Central memory CD8-positive, alpha-beta T cell (primary cell): ENCODE measurements at regions not wholly inside any gene's neighbourhood (a gene's known extent, or its start where the extent isn't known, plus 50 kb on each side); places are given as distances from the start of the nearest gene placed in this dataset.

Experiments
- ATAC-seq: fragments of 150-1000 bp; cut with Tn5 transposase; replicated peaks from 2 replicates; pipeline ENCODE4 v1.10.0; 2022; ENCODE audit warnings: mild to moderate bottlenecking, moderate FRiP score, moderate number of reproducible peaks; ENCODE audit not compliant: poor library complexity, severe bottlenecking; ENCODE audit errors: extremely low read depth
- DNase-seq, 2 donors: peaks; one replicate each; pipeline ENCODE4 v3.0.0; 2021; ENCODE audit warnings: low spot score in 2 of 2
- H3K27ac Mint-ChIP-seq: one replicate; pipeline ENCODE4 v1.8.0; 2022; ENCODE audit warnings: low read depth, mild to moderate bottlenecking, moderate library complexity, mixed read lengths
- H3K27me3 Mint-ChIP-seq: one replicate; pipeline ENCODE4 v1.8.0; 2022; ENCODE audit warnings: mixed read lengths
- H3K36me3 Mint-ChIP-seq: one replicate; pipeline ENCODE4 v1.8.0; 2022; ENCODE audit warnings: mild to moderate bottlenecking, moderate library complexity, mixed read lengths; ENCODE audit not compliant: insufficient read depth
- H3K4me1 Mint-ChIP-seq: one replicate; pipeline ENCODE4 v1.8.0; 2022; ENCODE audit warnings: mixed read lengths
- H3K4me3 Mint-ChIP-seq: one replicate; pipeline ENCODE4 v1.8.0; 2022; ENCODE audit warnings: mild to moderate bottlenecking, moderate library complexity, mixed read lengths
- H3K9me3 Mint-ChIP-seq: one replicate; pipeline ENCODE4 v1.8.0; 2022; ENCODE audit warnings: mixed read lengths

DNA sequence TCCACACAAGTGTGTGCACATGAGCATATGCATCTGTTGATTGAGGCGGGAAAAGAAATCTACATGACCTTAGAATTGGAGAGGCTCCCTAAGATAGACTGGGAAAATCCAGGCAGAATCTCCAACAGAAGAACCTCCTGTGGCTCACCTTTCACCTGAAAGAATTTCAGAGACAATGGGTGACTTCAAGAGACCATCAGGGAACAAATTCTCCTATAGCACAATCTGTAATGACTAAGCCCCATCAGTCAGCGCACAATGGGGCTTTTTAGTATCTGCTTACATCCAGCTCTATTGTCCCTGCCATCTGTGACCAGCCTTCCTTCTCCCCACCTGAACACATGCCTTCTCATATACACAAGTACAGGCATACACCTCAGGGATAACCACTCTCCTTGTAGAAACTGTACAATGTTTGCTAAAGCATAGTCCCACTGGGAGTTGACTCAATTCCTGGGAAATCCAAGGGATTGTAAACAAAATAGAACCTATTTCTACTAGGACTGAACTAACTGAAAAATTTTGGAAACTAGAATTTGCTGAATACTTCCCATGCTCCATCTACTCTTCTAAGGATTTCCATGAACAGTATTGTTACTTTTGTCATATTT, 150.8 kb upstream of the STXBP5 start:
- ATAC-seq = no peak
- peaks cover 8% of the 10 kb centered on the region for H3K9me3 Mint-ChIP-seq
- H3K4me3 Mint-ChIP-seq = no peak overlapping the region
- H3K36me3 Mint-ChIP-seq = no peaks in the 10 kb centered on the region
- H3K4me1 Mint-ChIP-seq = no peaks in the 10 kb centered on the region
- no peak for DNase-seq
- peaks cover 35% of the 10 kb centered on the region for H3K27me3 Mint-ChIP-seq
- H3K27ac Mint-ChIP-seq = no peak overlapping the region

DNA sequence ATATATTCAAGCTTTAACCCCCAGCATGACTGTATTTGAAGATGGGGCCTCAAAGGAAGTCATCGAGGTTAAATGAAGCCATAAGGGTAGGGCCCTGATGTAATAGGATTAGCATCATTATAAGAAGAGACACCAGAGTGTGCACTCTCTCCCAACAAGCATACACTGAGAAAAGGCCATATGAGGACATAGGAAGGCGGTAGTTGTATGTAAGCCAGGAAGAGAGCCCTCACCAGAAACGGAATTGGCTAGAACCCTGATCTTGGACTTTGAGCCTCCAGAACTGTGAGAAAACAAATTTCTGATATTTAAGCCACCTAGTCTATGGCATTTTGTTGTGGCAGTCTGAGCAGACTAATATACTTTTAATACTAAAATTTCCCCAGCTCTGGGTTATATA, 150.1 kb upstream of the STXBP5 start:
- H3K27ac Mint-ChIP-seq = no peak overlapping the region
- peaks cover 5% of the 10 kb centered on the region for H3K9me3 Mint-ChIP-seq
- ATAC-seq (no peak), DNase-seq (no peak)
- peaks cover 2% of the 10 kb centered on the region for H3K36me3 Mint-ChIP-seq
- H3K27me3 Mint-ChIP-seq = peaks cover 31% of the 10 kb centered on the region
- H3K4me1 Mint-ChIP-seq = no peaks in the 10 kb centered on the region
- no peak overlapping the region for H3K4me3 Mint-ChIP-seq

DNA sequence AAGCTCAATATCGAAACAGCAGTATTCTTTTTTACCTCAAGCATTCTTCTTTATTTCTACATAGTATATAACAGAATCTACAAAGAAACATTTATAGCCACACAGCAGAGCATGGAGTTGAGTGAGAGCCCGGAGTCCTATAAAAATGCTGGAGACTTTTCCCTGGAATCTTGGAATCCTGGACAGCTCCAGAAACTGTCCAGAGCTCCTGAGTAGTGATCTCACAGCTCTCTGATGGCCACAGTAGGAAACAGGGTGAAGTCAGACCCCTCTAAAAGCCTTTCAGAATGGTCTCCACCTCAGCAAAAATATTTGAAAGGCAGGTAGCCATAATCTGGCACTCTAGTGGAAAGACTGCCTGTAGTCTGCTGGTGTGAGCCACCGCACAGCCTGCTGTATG, 149.3 kb upstream of the STXBP5 start:
- H3K27me3 Mint-ChIP-seq = peaks cover 24% of the 10 kb centered on the region
- H3K4me3 Mint-ChIP-seq = no peak overlapping the region
- H3K36me3 Mint-ChIP-seq = peaks cover 2% of the 10 kb centered on the region
- H3K9me3 Mint-ChIP-seq = no peaks in the 10 kb centered on the region
- no peak for ATAC-seq
- H3K4me1 Mint-ChIP-seq = no peaks in the 10 kb centered on the region
- DNase-seq = no peak
- H3K27ac Mint-ChIP-seq = no peak overlapping the region

DNA sequence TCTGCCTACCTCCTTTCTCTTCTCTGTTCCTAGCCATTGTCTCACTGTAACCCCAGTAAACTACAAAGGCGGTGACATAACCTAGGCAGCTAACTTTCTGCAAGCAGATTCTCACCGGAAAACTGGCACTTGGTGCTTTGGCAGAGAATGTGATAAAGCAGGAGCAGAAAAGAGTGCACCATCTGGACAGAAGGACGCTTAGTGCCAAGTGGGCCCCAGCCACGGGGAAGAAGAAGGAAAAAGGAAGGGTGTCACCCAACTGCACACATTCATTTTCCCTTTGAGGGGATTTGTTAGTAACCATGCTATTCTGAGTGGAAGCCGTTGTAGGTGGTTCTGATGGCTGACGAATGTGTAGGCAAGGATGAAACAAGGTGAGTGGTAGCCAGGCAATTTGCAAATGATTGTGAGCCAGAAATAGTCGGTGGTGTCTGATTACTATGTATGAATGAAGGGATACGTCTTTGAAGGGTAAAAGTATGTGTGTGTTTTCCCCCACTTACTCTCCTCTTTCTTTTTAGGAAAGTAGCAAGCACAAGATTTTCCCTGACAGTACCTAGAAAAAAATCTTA, 148.3 kb upstream of the STXBP5 start:
- no peaks in the 10 kb centered on the region for H3K9me3 Mint-ChIP-seq
- ATAC-seq (no peak), DNase-seq (no peak)
- no peaks in the 10 kb centered on the region for H3K4me1 Mint-ChIP-seq
- H3K4me3 Mint-ChIP-seq = no peak overlapping the region
- H3K27ac Mint-ChIP-seq = no peak overlapping the region
- H3K27me3 Mint-ChIP-seq = peaks cover 23% of the 10 kb centered on the region
- peaks cover 2% of the 10 kb centered on the region for H3K36me3 Mint-ChIP-seq

DNA sequence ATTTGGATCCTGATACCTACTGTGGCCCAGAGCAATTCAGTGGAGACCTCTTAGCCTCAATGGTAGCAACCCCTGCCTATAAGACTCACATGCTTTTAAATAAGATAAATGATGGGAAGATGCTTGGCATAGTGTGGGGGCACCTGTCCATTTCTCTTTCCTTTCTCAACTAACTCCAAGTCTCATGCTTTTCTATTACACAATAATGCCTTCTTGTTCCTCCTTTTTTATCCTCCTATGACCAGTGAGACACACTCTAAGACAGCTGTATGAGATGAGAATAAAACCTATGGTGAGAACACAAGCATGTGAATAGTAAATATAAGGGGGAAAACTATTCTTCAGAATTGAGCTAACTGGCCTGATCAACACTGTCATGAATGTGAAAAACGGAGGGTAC, 147.0 kb upstream of the STXBP5 start:
- ATAC-seq (no peak), DNase-seq (no peak)
- no peak overlapping the region for H3K4me3 Mint-ChIP-seq
- no peaks in the 10 kb centered on the region for H3K4me1 Mint-ChIP-seq
- peaks cover 23% of the 10 kb centered on the region for H3K27me3 Mint-ChIP-seq
- H3K27ac Mint-ChIP-seq = no peak overlapping the region
- H3K9me3 Mint-ChIP-seq = no peaks in the 10 kb centered on the region
- H3K36me3 Mint-ChIP-seq = peaks cover 2% of the 10 kb centered on the region

DNA sequence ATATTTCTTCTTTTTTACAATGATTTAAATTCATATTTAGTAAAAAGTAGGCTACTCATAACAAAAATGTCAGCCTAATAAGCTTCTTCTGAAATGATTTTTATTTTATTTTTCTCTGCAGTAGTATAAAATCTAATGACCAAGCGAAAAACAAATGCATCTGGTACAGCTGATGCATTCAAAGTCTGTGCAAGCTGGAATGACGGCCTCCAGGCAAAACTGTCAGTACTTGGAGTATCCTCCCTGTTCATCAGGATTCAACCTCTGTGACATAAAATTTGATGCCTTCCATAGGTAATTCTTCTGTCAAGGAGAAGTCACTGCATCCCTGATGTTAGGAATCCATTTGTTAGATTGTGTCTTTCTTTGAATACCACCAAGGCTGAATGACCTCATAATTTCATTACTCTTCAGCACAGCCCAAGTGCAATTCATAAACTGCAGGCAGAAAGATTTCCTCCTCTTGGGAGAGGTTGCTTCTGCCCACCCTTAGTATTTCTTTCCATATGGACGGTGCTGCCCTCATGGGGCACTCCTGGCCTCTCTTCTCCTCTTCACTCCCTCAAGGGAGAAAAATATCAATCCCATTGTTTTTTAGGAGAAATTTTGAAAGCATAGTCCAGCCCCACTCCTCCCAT, 146.4 kb upstream of the STXBP5 start:
- no peak for ATAC-seq
- no peak overlapping the region for H3K27ac Mint-ChIP-seq
- H3K27me3 Mint-ChIP-seq = peaks cover 23% of the 10 kb centered on the region
- DNase-seq = no peak
- no peaks in the 10 kb centered on the region for H3K4me1 Mint-ChIP-seq
- H3K9me3 Mint-ChIP-seq = no peaks in the 10 kb centered on the region
- H3K4me3 Mint-ChIP-seq = no peak overlapping the region
- peaks cover 2% of the 10 kb centered on the region for H3K36me3 Mint-ChIP-seq

DNA sequence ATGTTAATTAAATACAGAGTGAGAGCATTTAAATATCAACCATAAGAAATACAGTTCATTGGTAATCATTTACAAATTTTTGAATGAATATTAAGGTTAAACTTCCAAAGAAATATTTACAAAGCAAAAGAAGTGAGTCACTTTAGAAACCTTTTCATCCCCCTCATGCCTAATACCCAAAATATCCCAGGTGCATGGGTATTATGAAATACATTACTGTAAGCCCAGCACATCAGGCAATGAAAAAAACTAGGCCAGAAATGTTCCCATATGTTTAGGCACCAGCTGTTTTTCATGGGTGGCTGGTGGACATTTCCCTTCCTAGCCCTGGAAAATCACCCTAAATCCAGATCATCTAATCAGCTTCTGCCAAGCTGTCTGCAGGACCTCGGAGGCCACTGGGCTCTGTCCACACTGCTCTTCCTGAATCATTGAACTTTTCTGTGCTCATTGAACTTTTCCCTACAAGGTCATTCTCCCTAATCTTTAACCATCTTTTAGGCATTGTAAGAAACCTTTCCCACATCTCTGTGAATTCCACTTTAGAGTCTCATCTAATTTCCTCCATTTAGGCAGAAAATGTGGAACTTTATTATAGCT, 145.3 kb upstream of the STXBP5 start:
- Mint-ChIP-seq H3K36me3 (peaks cover 2% of the 10 kb centered on the region), H3K27ac (no peak overlapping the region), H3K4me1 (no peaks in the 10 kb centered on the region), H3K9me3 (no peaks in the 10 kb centered on the region), H3K4me3 (no peak overlapping the region), H3K27me3 (peaks cover 17% of the 10 kb centered on the region)
- ATAC-seq (no peak), DNase-seq (no peak)

DNA sequence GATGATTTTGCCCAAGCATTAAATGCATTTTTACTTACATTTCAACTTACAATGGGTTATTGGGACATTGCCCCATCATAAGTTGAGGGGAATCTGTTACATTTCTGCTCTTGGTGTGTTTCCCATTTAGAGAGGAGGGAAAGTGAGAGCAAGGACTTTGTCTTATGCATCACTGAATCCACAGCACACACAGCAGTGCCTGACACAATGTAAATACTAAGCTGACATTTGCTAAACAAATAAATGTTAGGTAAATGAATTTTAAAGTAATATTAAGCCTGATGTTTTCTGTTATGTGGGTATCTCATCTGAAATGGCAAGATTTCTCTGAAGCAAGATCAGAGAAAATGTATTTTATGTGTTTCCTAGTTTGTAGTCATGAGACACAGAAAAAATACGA, 143.6 kb upstream of the STXBP5 start:
- ATAC-seq (no peak), DNase-seq (no peak)
- Mint-ChIP-seq H3K9me3 (no peaks in the 10 kb centered on the region), H3K4me1 (peaks cover 6% of the 10 kb centered on the region), H3K27me3 (peaks cover 7% of the 10 kb centered on the region), H3K4me3 (no peak overlapping the region), H3K36me3 (peaks cover 2% of the 10 kb centered on the region), H3K27ac (no peak overlapping the region)

DNA sequence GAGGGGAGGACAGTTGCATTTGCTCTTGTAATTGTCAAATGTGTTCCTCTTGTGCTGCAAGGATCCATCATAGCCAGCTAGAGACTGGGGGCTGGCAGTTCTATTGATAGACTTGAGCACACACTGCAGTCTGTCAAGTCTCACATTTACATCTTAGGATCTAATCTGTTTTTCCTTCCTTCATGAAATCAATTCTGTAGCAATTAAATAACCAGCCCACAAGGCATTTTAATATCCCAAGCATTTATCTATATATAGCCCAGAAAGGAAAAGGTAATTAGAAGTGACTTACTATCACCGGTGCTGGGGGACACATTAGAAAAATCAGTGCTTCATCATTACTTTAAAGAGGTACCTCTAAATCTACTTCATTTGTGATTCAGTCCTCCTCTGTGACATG, 143.0 kb upstream of the STXBP5 start:
- no peak for ATAC-seq
- Mint-ChIP-seq H3K27ac (no peak overlapping the region), H3K36me3 (peaks cover 2% of the 10 kb centered on the region), H3K27me3 (peaks cover under 1% of the 10 kb centered on the region), H3K9me3 (no peaks in the 10 kb centered on the region), H3K4me3 (no peak overlapping the region), H3K4me1 (peaks cover 6% of the 10 kb centered on the region)
- no peak for DNase-seq

DNA sequence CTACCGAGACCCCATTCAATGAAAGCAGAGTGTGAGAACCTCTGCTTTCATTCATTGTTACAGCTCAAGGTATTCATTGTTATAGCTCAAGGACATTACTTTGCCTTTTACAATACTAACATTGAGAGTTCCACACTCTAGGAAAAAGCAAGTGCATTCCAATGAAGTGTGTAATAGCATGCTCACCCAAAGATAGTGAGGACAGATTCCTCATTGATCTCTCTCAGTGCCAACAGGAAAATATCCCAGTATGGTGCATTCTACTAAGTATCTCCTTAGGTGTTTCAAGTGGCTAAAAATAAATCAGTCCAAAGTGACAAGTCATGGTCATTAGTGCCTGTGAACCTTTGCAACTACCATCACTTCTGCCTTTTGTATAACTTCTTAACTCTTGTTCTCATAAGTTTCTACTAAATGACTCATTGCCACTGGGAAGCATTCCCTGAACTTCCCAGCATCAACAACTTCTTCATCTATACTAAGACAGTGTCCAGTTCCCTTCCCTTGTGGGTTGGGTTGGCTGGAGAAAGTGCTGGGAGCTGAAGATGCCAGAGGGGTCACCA, 140.7 kb upstream of the STXBP5 start:
- DNase-seq (no peak), ATAC-seq (no peak)
- no peaks in the 10 kb centered on the region for H3K9me3 Mint-ChIP-seq
- peaks cover 2% of the 10 kb centered on the region for H3K36me3 Mint-ChIP-seq
- no peaks in the 10 kb centered on the region for H3K27me3 Mint-ChIP-seq
- H3K4me3 Mint-ChIP-seq = no peak overlapping the region
- H3K4me1 Mint-ChIP-seq = peaks cover 6% of the 10 kb centered on the region
- H3K27ac Mint-ChIP-seq = no peak overlapping the region

DNA sequence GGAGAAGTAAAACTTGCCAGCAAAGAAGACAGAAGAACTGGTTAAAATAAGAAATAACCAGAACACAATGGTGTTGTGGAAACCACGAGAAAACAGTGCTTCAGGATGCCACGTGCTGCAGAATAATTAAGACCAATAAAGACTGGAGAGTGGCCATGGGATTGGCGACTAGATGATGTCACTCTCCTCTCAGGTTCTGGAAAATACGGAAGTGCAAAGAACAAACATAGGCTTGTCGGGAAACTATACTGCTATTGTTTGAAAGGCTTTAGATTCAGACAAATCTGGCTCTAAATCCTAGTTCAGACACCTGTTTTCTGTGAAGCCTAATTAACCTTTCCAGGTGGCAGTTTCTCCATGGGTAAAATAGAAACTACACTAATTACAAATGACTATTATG, 138.4 kb upstream of the STXBP5 start:
- DNase-seq (no peak), ATAC-seq (no peak)
- Mint-ChIP-seq H3K4me3 (no peak overlapping the region), H3K27ac (no peak overlapping the region), H3K4me1 (peaks cover 6% of the 10 kb centered on the region), H3K36me3 (no peaks in the 10 kb centered on the region), H3K9me3 (no peaks in the 10 kb centered on the region), H3K27me3 (no peaks in the 10 kb centered on the region)

DNA sequence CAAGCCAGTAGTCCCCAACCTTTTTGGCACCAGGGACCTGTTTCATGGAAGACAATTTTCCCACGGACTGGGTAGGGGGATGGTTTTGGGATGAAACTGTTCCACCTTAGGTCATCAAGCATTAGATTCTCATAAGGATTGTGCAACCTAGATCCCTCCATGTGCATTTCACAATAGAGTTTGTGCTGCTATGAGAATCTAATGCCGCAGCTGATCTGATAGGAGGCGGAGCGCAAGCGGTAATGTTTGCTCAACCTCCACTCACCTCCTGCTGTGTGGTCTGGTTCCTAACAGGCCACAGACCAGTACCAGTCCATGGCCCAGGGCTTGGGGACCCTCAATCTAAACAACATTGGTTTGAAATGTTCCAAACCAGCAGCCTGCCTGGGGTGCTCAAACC, 137.0 kb upstream of the STXBP5 start:
- DNase-seq (no peak), ATAC-seq (no peak)
- Mint-ChIP-seq H3K9me3 (no peaks in the 10 kb centered on the region), H3K27ac (no peak overlapping the region), H3K27me3 (no peaks in the 10 kb centered on the region), H3K36me3 (no peaks in the 10 kb centered on the region), H3K4me1 (peaks cover 6% of the 10 kb centered on the region), H3K4me3 (no peak overlapping the region)

DNA sequence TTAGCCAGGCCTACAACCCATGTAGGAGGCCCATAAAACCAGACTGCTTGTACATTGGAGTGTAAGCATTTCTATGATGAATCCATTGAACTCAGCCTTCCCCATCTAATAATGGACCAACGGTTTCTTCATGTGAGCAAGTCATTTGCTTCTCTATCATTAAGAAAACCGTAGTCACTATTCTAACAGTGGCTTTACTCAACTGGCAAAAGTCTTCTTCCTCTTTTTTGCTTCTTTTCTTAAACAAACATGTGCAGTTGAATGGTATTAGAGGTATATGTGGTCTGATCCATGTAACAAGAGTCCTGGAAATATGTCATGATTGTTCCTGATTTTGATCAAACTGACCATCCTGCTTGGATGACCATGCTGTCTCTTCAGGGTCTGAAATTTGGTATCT, 132.4 kb upstream of the STXBP5 start:
- ATAC-seq = no peak
- Mint-ChIP-seq H3K9me3 (no peaks in the 10 kb centered on the region), H3K27ac (no peak overlapping the region), H3K27me3 (peaks cover 10% of the 10 kb centered on the region), H3K4me3 (no peak overlapping the region), H3K4me1 (no peaks in the 10 kb centered on the region), H3K36me3 (no peaks in the 10 kb centered on the region)
- DNase-seq = no peak
